ENCODE measurements at regions not wholly inside any gene's neighbourhood (a gene's known extent, or its start where the extent isn't known, plus 50 kb on each side); places are given as distances from the start of the nearest gene placed in this dataset.

DNA sequence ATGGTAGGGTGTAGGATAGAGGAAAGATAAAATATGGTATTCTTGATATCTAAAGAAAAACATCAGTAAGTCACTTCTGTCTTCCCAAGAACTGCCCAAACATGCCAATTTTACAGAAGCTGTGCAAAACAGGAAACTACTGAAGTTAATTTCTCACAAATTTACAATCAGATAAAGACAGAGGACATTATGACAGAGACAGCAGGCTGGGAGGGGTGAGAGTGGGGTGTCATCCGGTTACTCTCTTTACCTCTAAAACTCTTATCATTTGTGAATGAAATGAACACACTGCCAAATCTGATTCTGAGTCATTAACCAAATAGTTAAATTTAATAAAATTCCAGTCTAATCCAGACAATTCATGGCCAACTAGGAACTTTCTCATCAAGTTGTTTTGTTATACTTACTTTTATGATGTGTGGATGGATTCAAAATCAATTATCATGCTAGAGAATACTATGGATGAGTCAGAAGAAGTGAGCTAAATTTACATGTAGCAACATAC, 323.2 kb upstream of the MEX3C start:
- TF ChIP-seq POLR2A (IDR thresholded peaks at IDR 0.05), result no peak
- TF ChIP-seq, protein P1, sequence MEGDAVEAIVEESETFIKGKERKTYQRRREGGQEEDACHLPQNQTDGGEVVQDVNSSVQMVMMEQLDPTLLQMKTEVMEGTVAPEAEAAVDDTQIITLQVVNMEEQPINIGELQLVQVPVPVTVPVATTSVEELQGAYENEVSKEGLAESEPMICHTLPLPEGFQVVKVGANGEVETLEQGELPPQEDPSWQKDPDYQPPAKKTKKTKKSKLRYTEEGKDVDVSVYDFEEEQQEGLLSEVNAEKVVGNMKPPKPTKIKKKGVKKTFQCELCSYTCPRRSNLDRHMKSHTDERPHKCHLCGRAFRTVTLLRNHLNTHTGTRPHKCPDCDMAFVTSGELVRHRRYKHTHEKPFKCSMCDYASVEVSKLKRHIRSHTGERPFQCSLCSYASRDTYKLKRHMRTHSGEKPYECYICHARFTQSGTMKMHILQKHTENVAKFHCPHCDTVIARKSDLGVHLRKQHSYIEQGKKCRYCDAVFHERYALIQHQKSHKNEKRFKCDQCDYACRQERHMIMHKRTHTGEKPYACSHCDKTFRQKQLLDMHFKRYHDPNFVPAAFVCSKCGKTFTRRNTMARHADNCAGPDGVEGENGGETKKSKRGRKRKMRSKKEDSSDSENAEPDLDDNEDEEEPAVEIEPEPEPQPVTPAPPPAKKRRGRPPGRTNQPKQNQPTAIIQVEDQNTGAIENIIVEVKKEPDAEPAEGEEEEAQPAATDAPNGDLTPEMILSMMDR (IDR thresholded peaks at IDR 0.05), result no peak

Measured in ovary (tissue), 3 donors.